Right lobe of liver (tissue), 6 donors: ENCODE measurements at regions not wholly inside any gene's neighbourhood (a gene's known extent, or its start where the extent isn't known, plus 50 kb on each side); places are given as distances from the start of the nearest gene placed in this dataset.

ENCODE experiments used
- ATAC-seq, 4 donors: fragments of 200-7000 bp; cut with Tn5 transposase; one replicate each; pipeline ENCODE4 v1.9.1; 2020; ENCODE audit warnings: mild to moderate bottlenecking in 4 of 4, moderate library complexity in 4 of 4
- DNase-seq, 3 donors: peaks; one replicate each; pipeline ENCODE4 v3.0.0-alpha.2; 2020
- H3K27ac ChIP-seq, 3 donors: fragments of 200-600 bp; one replicate each; pipeline ENCODE4 v1.8.0; 2022
- H3K27me3 ChIP-seq, 2 donors: fragments of 200-600 bp; one replicate each; pipeline ENCODE4 v1.8.0; 2022
- H3K36me3 ChIP-seq, 4 donors: fragments of 200-600 bp; sonication (generic) in 1 of 4; one replicate each; pipeline versions ENCODE4 v1.5.1 to v1.8.0; 2017 to 2022; ENCODE audit warnings: control low read depth in 1 of 4
- H3K4me1 ChIP-seq, 4 donors: fragments of 200-600 bp; sonication (generic) in 1 of 4; one replicate each; pipeline versions ENCODE4 v1.5.1 to v1.8.0; 2017 to 2022; ENCODE audit warnings: control low read depth in 1 of 4
- H3K4me3 ChIP-seq, 3 donors: fragments of 200-600 bp; one replicate each; pipeline ENCODE4 v1.8.0; 2022
- H3K9me3 ChIP-seq, 4 donors: fragments of 200-600 bp; sonication (generic) in 1 of 4; one replicate each; pipeline versions ENCODE4 v1.5.1 to v1.8.0; 2017 to 2022; ENCODE audit warnings: control low read depth in 1 of 4
- CTCF ChIP-seq, 4 donors: fragments of 200-600 bp in 3 of 4; fragments of 450-650 bp in 1 of 4; IDR thresholded peaks; one replicate each; pipeline versions ENCODE4 v1.5.1 to v1.8.0; 2016 to 2022; ENCODE audit warnings: antibody characterized with exemption in 4 of 4, mild to moderate bottlenecking in 2 of 4
- POLR2A ChIP-seq: fragments of 450-650 bp; IDR thresholded peaks from one replicate; pipeline ENCODE4 v1.6.1; 2017; ENCODE audit warnings: antibody characterized with exemption, mild to moderate bottlenecking
- WGBS: methylation state at CpG from one replicate; pipeline ENCODE4 v1.1.6; 2018; ENCODE audit warnings: low coverage, low lambda C conversion rate; ENCODE audit not compliant: insufficient coverage; ENCODE audit errors: missing lambda C conversion rate; 5-methylcytosine and 5-hydroxymethylcytosine counted together
- intact Hi-C, 2 donors: fragments of 100-400 bp; cut with DNase I; formaldehyde crosslinking; loops; one replicate each; pipeline versions ENCODE4 v1.11.2 to v1.14.1; 2022
- donor health status: DM: no; HTN: yes; CAD: no.
- donor health status: DM: no; HTN: no; CAD: no.
- donor health status: DM: no; HTN: no; CAD: no.
- donor health status: DM: no; HTN: yes; CAD: no.
- donor health status: DM: no; HTN: yes; CAD: no.

GRCh38 chr3:70854108-70854507 is 541.7 kb upstream of the MDFIC2 start:
- Histone ChIP-seq H3K36me3 (no peaks in the 10 kb centered on the region), H3K4me1 (no peaks in the 10 kb centered on the region), H3K4me3 (no peak overlapping the region), H3K9me3 (no peaks in the 10 kb centered on the region), H3K27me3 (no peaks in the 10 kb centered on the region), H3K27ac (no peak overlapping the region)
- intact Hi-C loops: no loop called here
- no peak for ATAC-seq
- DNase-seq: no peak
- TF ChIP-seq CTCF (IDR thresholded peaks at IDR 0.05) (no peak), POLR2A (no peak)
- 30% methylated on average over 6 of the region's 6 CpGs for WGBS

- WGBS: 69% methylated on average over 5 of the region's 5 CpGs
Observed at GRCh38 chr3:70853161-70853944, 540.9 kb upstream of the MDFIC2 start.

GRCh38 chr3:70849911-70850699 is 537.7 kb upstream of the MDFIC2 start:
- Histone ChIP-seq H3K36me3 (no peaks in the 10 kb centered on the region), H3K27me3 (no peaks in the 10 kb centered on the region), H3K9me3 (no peaks in the 10 kb centered on the region), H3K27ac (no peak overlapping the region), H3K4me3 (no peak overlapping the region), H3K4me1 (no peaks in the 10 kb centered on the region)
- DNase-seq: peak in 2 of 3 donors; percentile 16 to 45
- WGBS: 53% methylated on average over 6 of the region's 6 CpGs
- ATAC-seq: peak in 3 of 4 donors; percentile 6 to 32 (median 23)
- no peak for TF ChIP-seq CTCF (IDR thresholded peaks at IDR 0.05)
- no peak for TF ChIP-seq POLR2A
- intact Hi-C loops: no loop called here

More at GRCh38 chr3:70853161-70853944, 540.9 kb upstream of the MDFIC2 start:
- DNase-seq (no peak), ATAC-seq (no peak)
- TF ChIP-seq CTCF (IDR thresholded peaks at IDR 0.05): no peak
- no peak for TF ChIP-seq POLR2A
- no peaks in the 10 kb centered on the region for H3K27me3 ChIP-seq
- no peaks in the 10 kb centered on the region for H3K4me1 ChIP-seq
- intact Hi-C loops: no loop called here
- no peaks in the 10 kb centered on the region for H3K36me3 ChIP-seq
- no peak overlapping the region for H3K27ac ChIP-seq
- H3K4me3 ChIP-seq: no peak overlapping the region
- no peaks in the 10 kb centered on the region for H3K9me3 ChIP-seq

- H3K4me3 ChIP-seq: no peak overlapping the region
- TF ChIP-seq POLR2A (no peak), CTCF (IDR thresholded peaks at IDR 0.05) (no peak)
- intact Hi-C loops: no loop called here
- DNase-seq (no peak), ATAC-seq (peak; percentile 41 to 56 (median 54))
- no peaks in the 10 kb centered on the region for H3K4me1 ChIP-seq
- no peaks in the 10 kb centered on the region for H3K27me3 ChIP-seq
- H3K9me3 ChIP-seq: no peaks in the 10 kb centered on the region
- H3K27ac ChIP-seq: no peak overlapping the region
- no peaks in the 10 kb centered on the region for H3K36me3 ChIP-seq
- 43% methylated on average over 4 of the region's 4 CpGs for WGBS
Observed at GRCh38 chr3:70840106-70840870, 527.9 kb upstream of the MDFIC2 start.
